ENCODE measurements at regions not wholly inside any gene's neighbourhood (a gene's known extent, or its start where the extent isn't known, plus 50 kb on each side); places are given as distances from the start of the nearest gene placed in this dataset.

DNA sequence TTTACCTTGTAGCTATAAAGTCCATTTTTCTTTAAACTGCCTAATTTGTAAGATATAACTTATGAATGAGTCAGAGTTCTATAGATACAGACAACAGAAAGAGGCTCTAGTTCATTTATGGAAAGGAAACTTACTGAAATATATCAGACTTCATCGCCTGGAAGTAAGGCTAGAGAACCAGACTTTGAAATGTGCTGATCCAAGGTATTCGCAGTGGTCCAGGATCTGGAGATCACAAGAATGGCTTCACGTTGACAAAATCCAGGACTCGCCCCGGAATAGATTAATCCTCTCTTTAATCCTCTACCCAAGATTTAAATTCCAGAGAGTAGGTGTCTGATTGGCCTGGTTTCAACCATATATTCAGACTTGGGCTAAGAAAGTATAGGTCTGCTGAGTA, 69.1 kb upstream of the LOC128125822 start:
- Histone ChIP-seq H3K27me3 (ENCODE audit: control insufficient read depth, insufficient read depth, low read length) (no peaks in the 10 kb centered on the region), H3K4me3 (ENCODE audit: low read depth, low read length) (no peak overlapping the region), H3K36me3 (ENCODE audit: control insufficient read depth, insufficient read depth, low read length) (no peaks in the 10 kb centered on the region)
- no peak for DNase-seq (ENCODE audit: low read depth)
- TF ChIP-seq, protein P1, sequence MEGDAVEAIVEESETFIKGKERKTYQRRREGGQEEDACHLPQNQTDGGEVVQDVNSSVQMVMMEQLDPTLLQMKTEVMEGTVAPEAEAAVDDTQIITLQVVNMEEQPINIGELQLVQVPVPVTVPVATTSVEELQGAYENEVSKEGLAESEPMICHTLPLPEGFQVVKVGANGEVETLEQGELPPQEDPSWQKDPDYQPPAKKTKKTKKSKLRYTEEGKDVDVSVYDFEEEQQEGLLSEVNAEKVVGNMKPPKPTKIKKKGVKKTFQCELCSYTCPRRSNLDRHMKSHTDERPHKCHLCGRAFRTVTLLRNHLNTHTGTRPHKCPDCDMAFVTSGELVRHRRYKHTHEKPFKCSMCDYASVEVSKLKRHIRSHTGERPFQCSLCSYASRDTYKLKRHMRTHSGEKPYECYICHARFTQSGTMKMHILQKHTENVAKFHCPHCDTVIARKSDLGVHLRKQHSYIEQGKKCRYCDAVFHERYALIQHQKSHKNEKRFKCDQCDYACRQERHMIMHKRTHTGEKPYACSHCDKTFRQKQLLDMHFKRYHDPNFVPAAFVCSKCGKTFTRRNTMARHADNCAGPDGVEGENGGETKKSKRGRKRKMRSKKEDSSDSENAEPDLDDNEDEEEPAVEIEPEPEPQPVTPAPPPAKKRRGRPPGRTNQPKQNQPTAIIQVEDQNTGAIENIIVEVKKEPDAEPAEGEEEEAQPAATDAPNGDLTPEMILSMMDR (IDR thresholded peaks at IDR 0.05; ENCODE audit: insufficient read depth, low read length, poor library complexity, severe bottlenecking), result no peak

DNA sequence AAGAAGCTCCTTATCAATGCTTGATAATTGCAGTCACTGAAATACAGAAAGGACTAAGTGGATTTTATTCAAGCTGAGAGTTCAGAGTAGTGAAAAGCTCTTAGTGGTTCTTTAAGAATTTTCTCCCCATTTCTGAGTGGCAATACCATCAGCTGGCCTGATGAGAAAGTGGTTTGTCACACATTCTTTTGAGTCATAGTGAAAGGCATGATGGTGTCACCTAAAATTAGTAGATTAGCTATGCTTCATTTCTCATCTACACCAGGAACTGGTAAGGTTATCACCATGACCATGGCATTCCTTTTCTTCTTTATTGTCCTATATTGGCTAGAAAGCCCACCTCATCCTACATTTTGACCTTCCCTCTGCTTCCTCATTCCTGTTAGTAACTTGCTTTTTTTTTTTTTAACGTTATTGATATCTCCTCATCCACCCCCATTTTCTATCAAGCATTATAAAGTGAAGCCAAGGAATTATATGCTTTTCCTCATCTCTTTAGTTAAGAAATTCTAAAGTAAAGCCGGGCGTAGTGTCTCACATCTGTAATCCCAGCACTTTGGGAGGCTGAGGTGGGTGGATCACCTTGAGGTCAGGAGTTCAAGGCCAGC, 67.4 kb upstream of the LOC128125822 start:
- no peak for DNase-seq (ENCODE audit: low read depth)
- no peaks in the 10 kb centered on the region for H3K27me3 ChIP-seq (ENCODE audit: control insufficient read depth, insufficient read depth, low read length)
- TF ChIP-seq, protein P1 (IDR thresholded peaks at IDR 0.05; ENCODE audit: insufficient read depth, low read length, poor library complexity, severe bottlenecking), result no peak
- H3K36me3 ChIP-seq (ENCODE audit: control insufficient read depth, insufficient read depth, low read length), result no peaks in the 10 kb centered on the region
- H3K4me3 ChIP-seq (ENCODE audit: low read depth, low read length), result no peak overlapping the region

DNA sequence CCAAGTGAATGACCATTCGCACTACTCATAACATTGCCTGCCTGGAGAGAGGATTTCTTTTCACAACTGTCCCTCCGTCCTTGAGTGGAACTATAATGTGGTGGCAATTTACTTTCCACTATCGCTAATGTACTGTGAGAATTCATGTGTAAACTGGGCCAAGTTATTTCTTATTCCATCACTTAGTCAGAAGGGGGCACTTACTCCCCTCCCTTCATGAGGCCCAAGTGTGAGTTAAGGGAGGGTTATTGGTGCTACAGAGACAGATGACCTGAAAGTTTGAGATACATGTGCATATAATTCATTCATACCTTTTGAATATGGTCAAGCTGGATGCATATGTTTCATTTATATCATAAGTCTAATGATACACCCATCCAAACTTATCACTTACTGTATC, 65.2 kb upstream of the LOC128125822 start:
- no peak overlapping the region for H3K4me3 ChIP-seq (ENCODE audit: low read depth, low read length)
- no peak for DNase-seq (ENCODE audit: low read depth)
- no peaks in the 10 kb centered on the region for H3K36me3 ChIP-seq (ENCODE audit: control insufficient read depth, insufficient read depth, low read length)
- TF ChIP-seq, protein P1 (IDR thresholded peaks at IDR 0.05; ENCODE audit: insufficient read depth, low read length, poor library complexity, severe bottlenecking), result no peak
- no peaks in the 10 kb centered on the region for H3K27me3 ChIP-seq (ENCODE audit: control insufficient read depth, insufficient read depth, low read length)

DNA sequence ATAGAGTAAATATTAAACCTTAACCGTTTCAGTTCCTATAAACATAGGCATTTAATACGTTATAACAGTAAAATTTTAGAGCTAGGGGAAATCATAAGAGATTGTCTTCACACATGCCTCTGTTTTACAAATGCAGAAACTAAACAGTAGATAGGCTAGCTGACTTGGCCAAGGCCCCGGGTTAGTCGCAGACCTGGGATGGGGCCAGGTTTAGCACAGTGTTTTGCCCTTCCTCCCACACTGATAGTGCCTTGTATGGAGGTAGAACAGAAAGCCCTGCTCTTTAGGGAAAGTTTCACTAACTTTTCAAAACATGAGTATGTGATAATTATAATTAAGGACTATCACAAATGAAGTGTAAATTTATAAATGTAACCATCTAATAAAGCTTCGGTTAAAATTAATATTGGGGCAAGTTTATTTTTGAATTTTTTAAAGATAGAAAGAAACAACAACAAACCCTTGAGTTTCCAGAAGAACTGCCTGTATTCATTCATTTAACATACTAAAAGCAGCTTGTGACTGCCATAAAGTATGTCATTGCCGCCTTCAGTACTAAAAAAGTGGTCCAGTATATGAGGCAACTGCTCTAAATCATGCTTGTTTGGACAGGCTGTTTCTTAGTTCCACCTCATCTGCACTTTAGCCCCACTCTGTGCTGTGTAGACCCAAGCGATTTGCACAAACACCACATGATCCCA, 62.5 kb upstream of the LOC128125822 start:
- TF ChIP-seq, protein P1 (IDR thresholded peaks at IDR 0.05; ENCODE audit: insufficient read depth, low read length, poor library complexity, severe bottlenecking), result no peak
- Histone ChIP-seq H3K36me3 (ENCODE audit: control insufficient read depth, insufficient read depth, low read length) (no peaks in the 10 kb centered on the region), H3K27me3 (ENCODE audit: control insufficient read depth, insufficient read depth, low read length) (no peaks in the 10 kb centered on the region), H3K4me3 (ENCODE audit: low read depth, low read length) (no peak overlapping the region)
- no peak for DNase-seq (ENCODE audit: low read depth)

DNA sequence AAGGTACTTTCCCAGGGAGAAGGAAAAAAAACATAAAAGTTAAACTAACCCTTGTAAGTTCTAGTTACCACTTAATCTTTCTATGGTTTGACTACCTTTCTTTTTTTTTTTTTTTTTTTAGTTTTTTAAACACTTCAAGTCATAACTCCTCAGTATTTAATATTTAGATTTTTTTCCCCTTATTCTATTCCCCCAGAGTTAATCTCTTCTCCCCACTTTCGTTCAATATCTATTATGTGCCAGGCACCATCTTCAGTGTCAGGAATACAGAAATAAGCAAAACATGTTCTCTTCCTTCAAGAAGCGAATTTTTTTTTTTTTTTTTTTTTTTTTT, 62.0 kb upstream of the LOC128125822 start:
- no peak for DNase-seq (ENCODE audit: low read depth)
- TF ChIP-seq, protein P1 (IDR thresholded peaks at IDR 0.05; ENCODE audit: insufficient read depth, low read length, poor library complexity, severe bottlenecking), result no peak
- Histone ChIP-seq H3K36me3 (ENCODE audit: control insufficient read depth, insufficient read depth, low read length) (no peaks in the 10 kb centered on the region), H3K27me3 (ENCODE audit: control insufficient read depth, insufficient read depth, low read length) (no peaks in the 10 kb centered on the region), H3K4me3 (ENCODE audit: low read depth, low read length) (no peak overlapping the region)

DNA sequence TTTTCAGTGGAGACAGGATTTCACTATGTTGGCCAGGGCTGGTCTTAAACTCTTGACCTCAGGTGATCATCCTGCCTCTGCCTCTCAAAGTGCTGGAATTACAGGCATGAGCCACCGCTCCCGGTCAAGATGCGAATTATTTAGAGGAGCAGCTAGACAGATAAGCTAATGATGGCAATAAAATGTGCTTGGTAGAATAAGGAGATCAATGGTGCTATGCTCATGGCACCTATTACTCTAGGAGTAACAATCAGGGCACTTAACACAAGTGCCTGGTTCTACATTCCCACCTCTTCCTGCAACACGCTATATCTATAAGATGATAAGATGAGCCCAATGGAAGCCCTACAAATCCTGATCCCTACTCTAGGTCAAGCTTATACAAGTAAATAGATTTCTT, 61.4 kb upstream of the LOC128125822 start:
- TF ChIP-seq, protein P1 (IDR thresholded peaks at IDR 0.05; ENCODE audit: insufficient read depth, low read length, poor library complexity, severe bottlenecking), result no peak
- H3K36me3 ChIP-seq (ENCODE audit: control insufficient read depth, insufficient read depth, low read length), result no peaks in the 10 kb centered on the region
- DNase-seq (ENCODE audit: low read depth), result no peak
- H3K27me3 ChIP-seq (ENCODE audit: control insufficient read depth, insufficient read depth, low read length), result no peaks in the 10 kb centered on the region
- no peak overlapping the region for H3K4me3 ChIP-seq (ENCODE audit: low read depth, low read length)
